GM21723 (cell line): ENCODE measurements at regions not wholly inside any gene's neighbourhood (a gene's known extent, or its start where the extent isn't known, plus 50 kb on each side); places are given as distances from the start of the nearest gene placed in this dataset.

Experiments used
- ATAC-seq: cut with Tn5 transposase; IDR thresholded peaks from one replicate; pipeline ENCODE4 v1.9.1; 2021; ENCODE audit warnings: mild to moderate bottlenecking, moderate library complexity; ENCODE audit not compliant: unreplicated experiment

DNA sequence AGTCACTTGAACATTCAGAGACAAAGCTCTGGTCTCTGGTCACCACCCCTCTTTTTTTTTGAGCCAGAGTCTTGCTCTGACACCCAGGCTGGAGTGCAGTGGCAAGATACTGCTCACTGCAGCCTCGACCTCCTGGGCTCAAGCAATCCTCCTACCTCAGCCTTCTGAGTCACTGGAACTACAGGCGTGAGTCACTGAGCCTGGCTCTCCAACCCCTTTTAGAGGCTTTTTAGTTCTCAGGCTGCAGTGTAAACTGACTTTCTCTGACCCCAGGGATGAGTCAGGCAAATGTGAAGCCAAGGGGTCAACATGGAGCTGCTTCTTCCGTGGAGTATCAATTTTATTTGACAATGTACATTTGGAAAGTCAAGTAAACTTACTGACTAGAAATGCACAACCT, 229.2 kb downstream of the PTTG2 start:
- no peak for ATAC-seq

DNA sequence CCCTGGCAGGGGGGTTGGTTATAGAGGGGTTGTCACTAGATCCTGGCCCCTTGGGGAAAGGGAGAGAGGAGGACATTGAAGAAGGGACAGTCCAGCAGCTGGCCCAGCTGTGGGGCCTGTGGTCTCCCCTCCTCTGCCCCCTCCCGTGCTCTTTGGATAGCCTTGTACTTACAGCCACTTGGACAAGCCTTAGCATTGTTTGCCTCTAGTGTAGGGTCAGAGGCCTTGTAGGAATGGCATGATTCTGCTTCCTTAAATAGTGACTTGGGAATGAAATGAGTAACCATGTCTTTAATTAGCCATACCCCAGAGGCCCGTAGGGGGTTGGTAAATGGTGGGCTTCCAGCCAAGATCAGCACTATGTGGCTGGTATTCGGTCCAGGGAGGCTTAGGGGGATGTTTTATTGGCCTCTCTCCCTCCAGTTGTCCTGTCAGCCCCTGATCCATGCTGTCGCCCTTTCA, 230.6 kb downstream of the PTTG2 start:
- no peak for ATAC-seq

DNA sequence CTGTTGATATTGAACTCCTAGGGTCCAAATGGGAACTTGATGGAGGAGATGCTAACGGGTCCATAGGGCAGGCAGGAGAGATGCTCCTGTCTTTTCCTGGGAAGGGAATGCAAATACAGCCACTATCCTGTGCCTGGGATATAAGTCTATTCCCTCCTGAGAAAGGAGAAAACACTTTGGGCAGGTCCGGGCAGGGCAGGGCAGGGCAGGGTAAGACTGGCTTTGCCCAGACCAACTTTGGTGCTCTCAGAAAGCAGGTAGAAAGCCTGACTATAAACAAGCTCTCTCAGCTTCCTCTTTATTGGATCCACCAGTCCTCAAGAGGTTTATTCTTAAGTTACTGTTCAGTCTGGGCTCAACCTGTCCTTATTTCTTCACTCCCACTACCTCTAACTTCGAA, 232.3 kb downstream of the PTTG2 start:
- no peak for ATAC-seq

DNA sequence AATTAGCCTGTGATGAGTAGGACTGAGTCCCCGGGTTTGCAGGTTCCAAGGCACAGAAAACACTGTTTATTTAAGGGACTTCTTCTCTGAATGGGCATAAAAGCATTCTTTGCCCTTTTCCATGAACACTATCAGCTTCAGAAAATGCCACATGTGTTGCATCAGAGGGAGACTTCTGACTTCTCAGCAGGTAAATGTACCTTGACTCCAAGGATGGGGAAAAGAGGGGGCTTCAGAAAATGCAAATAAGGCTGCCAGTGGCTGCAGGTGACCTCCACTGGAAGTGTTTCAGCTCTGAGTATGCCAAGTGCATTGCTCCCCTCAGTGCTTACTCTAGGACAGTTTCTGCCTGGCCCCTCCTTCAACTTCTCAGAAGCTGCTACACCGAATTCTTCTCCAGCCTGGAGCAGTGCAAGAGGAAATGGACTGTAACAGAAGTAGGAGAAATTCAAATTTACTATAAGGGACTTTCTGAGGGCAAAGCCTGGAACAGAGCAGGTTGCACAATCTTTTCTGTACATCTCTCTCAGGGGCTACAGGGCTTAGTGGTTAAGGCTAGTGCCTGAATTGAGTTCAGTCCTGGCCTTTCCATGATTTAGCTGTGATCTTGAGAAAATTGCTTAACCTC, 233.2 kb downstream of the PTTG2 start:
- no peak for ATAC-seq

DNA sequence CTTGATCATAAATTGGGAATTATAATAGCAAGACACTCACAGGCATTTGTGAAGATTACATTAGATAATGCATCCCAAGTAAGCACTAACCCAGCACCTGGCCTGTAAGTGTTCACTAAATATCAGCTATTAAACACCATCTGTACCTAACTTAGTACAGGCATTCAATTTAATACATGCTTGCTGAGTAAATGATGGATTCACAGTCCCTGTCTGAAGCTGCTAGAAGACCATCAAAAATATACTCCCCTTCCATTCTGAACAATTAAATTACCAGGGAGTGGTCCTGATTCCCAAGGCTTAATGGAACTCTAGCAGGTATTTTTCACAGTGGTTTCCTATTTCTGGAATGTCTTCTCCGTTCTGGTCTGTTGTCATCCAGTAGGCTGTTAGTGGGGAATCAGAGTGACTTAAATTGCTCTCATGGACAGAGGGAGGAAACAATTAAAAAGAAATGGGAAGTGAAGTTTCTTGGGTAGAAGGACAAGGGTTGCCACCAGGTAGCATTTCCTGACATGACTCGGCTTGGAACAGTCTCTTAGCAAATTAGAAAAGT, 233.9 kb downstream of the PTTG2 start:
- no peak for ATAC-seq

DNA sequence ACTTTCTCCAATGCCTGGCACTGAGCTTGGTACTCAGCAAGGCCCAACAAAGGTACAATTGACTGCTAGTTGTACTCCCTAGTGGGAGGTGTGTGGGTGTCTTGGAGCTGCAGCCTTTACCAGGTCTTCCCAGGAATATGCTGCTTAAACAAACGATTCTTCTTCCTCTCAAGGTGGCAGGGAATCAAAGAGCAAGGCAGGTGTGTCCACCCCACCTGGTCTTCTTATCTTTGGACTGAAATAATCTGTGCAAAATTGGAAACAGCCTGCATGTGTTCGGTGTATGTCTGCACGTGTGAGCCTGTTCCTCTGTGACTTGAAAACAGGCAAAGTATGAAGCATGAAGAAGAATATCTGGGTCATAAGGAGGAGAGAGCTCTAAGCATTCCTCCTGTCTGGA, 235.3 kb downstream of the PTTG2 start:
- no peak for ATAC-seq

DNA sequence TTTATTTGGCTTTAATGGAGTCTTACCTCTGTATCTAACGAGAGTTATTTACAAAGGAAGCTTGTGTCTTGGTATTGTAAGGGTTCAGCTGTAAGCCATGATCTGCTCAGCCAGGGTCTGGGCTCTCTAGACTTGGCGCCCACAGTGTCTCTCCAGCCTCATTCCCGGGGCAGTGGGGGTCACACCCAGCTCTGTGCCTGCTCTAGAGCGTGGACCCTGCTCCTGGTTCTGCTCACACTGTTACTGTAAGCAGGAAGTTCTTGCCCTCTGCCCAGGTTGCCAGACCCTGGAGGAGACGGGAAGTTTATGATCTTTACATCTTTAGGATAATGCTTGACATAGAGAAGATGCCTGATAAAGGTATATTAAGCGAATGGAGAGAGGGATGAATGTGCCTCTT, 235.7 kb downstream of the PTTG2 start:
- ATAC-seq: no peak

DNA sequence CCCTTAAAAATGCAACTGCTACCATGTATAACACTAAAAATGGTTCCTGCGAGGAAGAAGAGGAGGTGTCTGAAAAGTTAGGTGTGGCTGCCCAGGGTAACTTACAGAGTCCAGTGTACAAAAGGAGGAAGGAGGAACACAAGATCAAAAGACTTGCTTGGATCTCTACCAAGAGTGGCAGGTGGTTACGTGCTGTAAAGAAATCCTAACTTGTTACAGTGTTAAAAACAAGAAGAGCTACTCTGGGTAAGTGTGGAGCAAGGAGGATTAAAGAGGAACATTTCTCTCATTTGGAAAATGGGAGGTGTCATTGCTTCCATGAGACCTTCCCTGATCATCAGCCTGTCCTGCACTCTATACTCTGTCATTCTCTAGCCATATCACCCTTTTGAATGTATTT, 242.0 kb downstream of the PTTG2 start:
- no peak for ATAC-seq

DNA sequence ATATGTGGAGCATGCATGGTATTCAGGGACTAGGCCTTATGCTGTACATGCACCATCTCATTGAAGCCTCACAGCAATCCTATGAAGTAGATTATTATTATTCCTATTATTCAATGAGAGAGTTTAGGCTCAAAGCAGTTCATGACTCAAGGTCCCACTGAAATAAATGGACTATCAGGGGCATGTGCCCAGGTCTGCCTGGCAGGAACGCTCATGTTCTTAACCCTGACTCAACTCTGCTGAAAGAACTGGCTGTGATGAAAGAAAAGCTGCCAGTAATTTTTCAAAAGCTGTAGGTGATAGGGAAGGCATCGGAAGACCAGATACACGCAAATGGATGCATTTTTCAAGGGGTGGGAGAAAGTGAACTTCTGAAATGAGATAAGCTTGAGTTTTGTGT, 243.4 kb downstream of the PTTG2 start:
- no peak for ATAC-seq

DNA sequence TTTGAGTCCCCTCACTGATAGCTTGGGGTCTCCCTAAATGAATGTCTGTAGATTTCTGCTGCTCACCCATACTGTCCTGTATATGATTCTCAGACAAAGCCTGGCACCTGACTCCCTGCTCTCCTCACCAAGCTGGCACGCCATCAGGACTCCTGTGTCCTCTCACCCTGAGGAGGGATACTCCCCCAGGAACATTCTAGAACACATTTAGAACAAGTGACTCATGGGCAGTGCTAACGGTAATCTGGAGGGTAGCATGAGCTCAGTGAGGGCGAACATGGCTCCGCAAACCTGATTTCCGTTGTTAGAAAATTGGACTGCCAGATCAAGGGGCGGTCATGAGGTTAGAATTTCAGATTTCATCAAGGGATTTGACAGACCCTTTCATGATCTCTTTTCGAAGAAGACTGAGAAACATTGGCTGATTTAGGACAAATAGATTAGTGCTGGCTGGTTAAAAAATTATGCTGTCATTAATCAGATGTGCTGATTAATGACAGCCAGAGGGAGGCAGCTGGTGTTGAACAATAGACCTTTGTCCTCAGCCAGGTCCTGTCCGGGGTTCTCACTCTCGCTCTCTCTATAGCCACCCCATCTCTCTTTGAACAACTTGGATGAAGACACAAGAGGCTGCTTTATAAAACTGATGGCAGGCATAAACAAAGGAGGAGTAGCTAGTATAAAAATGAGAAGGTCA, 244.3 kb downstream of the PTTG2 start:
- no peak for ATAC-seq

DNA sequence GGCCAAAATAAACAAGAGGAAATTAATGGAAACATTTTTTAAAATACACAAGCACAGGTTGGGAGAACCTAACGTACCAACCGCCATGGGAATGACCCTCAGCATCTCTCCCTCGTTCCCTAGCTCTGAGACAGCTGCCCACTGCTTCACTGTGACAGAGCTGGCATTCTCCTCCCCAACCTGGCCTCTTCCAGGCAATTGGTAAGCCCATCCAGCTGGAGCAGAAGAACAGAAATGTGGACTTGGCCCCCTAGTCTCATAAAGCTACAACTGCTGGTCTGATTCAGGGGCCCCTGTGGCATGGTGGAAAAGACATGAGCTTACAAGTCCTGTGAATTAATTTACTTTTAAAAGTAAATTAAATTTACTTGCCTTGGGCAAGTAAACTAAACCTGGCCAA, 245.1 kb downstream of the PTTG2 start:
- ATAC-seq: no peak

DNA sequence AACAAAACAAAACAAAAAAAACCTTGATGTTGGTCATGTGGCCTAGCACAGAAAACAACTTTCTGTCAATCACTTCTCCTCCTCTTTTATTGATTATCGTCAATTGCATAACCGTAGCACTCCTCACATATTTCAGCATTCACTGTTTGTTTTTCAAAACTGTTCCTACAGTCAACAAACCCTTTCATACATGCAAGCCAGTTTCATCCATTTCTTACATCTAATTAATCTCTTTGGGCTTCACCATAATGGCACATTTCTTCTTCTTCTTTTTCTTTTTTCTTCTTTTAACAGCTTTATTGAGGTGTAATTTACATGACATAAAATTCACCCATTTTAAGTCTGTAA, 246.9 kb downstream of the PTTG2 start:
- no peak for ATAC-seq

DNA sequence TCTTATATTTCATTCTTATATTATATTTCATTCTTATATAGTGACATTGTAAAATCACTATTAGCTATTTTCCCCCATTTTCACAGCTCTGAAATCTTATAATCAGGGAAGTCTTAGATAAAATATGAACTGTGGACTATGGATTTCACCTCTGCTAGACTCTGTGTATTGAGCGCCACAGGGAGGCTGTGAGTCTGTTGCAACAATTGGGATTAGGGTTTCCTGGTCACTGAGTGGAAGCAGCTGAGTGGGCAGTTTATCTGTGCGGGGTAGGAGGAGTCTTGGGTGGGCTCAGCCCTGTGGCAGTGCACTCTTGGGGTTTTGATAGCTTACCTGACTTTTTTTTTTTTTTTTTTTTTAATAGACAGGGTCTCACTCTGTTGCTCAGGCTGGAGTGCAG, 249.5 kb downstream of the PTTG2 start:
- no peak for ATAC-seq

DNA sequence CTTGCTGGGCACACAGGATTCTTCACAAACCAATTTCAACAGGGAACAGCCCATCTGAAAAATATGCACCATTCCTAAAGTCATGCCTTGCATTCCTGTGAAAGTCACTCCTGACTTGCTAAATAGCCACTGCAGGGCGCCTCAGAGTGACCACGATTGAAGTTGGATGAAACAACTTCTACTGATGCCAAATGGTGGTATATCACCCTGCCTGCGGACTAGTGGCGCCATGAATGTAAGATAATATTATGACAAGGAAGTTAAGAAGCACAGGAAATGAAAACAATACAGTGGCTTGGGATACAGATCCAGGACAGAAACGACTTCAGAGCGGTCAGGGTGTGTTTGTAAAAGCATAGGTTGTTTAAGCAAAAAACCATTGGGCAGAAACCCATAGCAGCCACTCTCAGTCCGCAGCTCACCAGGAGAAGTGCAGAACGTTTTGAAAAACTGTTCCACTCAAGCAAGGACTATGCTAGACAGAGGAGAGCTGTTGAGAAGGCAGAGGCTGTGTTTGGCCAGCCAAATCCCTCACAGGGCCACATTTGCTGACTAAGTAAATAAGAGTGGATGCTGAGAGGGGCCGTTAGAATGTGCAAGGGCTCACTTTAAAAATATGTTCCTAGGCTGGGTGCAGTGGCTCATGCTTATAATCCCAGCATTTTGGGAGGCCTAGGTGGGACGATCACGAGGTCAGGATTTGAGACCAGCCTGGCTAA, 250.4 kb downstream of the PTTG2 start:
- no peak for ATAC-seq

DNA sequence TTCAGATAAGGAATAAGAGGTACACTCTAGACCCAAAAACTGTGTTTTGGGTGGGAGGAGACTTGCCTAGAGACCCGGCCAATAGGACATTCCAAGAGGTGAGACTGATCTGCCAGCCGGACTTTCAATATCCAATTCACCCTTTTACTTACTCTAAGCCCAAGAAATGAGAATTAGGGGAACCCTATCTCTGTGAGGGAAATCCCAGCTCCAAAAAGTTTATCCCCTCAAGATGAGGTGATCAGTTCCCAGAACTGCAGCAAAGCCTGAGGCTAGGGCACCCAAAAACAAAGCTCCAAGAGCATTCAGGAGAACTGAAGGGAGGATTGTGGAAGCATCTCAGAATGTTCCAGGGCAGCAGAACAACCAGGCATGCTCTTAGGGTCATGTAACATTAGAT, 251.7 kb downstream of the PTTG2 start:
- ATAC-seq: no peak

DNA sequence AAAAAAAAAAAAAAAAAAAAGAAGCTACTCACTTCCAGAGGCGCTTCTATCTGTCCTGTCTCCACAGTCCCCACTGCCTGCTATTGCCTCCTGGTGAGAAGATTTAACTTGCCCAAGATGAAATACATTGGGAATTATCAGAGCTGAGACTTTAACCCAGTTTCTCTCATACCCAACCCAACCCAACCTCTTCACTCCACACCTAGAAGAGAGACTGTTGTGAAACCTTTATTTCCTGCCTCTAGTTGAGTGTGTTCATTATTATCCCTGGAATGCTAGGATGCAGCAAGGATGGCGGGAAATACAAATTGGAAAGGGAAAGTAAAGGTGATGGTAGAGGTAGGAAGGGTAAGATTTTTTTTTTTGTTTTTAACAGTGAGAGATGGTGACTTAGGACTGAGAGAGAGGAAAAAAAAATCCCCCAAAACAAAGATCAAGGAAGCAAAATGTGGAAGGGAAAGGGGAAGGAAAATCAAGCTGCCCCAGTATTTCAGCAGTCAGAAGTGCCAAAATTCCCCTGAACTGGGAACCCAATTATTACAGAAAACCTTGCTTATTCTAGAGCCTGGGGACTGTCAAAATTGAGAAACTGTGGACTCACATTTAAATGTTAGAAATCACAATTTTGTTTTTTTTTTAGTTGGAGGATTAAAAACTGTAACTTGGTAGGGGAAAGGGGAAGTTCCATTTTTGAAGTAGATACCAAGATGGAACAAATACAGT, 253.0 kb downstream of the PTTG2 start:
- ATAC-seq: no peak

DNA sequence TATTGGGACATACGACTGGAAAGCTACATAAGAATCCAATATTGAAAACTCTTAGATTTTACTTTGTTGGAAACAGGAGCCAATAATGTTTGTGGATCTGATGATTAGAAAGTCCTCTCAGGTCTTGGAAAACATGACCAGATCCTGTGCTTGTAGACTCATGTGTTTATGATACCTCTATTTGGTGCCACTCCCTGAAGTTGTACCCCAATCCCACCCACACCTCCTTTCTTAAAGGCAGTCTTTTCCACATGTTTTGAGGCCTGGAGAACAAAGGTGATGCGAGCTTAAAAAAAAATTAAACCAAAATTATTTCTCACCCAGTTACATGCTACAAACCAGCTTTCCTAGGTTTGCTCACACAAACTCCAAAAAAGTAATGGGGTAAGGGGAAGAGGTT, 262.7 kb downstream of the PTTG2 start:
- ATAC-seq: no peak

DNA sequence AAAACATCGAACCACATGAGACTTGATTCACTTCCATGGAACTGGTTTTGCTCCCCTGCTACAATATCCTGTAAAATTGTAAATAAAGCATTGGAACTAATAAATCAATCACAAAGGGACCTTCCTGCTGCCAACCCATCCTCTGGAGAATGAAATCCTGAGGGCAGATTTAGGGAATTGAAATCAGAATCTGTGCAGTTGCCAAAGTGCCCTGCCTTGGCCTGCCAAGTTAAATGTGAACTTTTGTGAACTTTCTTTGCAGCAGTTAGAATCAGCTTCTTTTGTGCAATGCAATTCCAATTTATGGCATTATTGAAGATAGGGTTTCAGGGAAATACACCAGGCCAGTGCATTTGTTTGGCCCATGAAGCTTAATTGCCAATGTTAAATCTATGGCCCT, 263.1 kb downstream of the PTTG2 start:
- no peak for ATAC-seq

DNA sequence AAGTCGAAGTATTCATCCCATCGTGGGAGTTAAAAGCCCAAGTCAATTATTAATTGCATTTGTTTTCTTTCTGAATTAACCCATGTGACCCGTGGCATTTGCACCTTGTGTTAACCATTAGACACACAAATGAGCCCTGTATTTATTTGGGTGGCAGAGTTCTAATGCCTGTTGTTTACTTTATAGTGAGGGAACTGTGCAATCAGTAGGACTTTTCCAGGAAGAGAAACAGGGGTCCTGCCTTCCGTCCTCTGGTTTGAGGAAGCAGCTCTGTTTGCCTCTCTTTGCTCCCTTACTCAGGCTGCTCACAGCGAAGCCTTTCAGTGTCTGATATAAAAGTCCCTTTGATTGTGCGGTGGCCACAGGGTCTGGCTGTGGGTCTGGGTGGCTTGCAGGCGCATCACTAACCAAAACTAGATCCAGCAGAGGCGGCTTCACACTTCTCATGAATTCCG, 263.6 kb downstream of the PTTG2 start:
- ATAC-seq: no peak

DNA sequence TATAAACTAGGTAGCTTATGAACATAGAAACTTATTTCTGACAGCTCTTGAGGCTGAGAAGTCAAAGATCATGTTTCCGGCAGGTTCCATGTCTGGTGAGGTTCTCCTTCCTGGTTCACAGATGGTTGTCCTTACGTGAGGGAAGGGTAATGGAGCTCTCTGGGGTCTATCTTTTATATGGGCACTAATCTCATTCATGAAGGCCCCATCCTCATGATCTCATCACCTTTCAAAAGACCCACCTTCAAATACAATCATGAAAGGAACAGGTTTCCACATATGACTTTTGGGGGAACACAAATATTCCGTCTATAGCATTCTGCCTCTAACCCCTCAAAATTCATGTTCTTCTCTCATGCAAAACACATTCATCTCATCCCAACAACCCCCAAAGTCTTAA, 264.7 kb downstream of the PTTG2 start:
- no peak for ATAC-seq

DNA sequence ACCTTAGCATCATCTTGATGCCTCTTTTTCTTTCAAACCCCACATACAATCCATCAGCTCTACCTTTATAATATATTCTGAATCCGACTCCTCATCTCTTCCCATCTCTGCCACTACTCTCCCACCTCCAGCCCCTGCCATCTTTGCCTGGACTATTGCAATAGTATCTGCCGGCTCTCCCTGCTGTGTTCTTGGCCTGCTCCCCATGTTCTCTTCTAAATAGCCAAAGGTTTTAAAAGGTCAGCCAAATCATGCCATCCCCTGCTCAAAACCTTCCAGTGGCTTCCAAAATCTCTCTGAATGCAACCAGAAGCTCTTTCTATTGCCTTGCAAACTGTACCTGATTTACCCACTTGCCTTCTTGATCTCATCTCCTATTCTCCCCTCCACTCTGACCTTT, 266.0 kb downstream of the PTTG2 start:
- no peak for ATAC-seq
